Fibroblast of pulmonary artery (primary cell): ENCODE measurements at regions not wholly inside any gene's neighbourhood (a gene's known extent, or its start where the extent isn't known, plus 50 kb on each side); places are given as distances from the start of the nearest gene placed in this dataset.

Source experiments
- DNase-seq: peaks from one replicate; pipeline ENCODE4 v3.0.0-alpha.2; 2010; ENCODE audit warnings: low read depth
- H3K4me3 ChIP-seq: replicated peaks from 2 replicates; pipeline ENCODE4 v1.5.1; 2011; ENCODE audit warnings: low read depth, mild to moderate bottlenecking, control low read depth, low read length, moderate library complexity
- CTCF ChIP-seq: IDR thresholded peaks from 2 replicates; pipeline ENCODE4 v1.5.1; 2011; ENCODE audit warnings: mild to moderate bottlenecking, control low read depth, low read length, inconsistent platforms; ENCODE audit errors: missing control alignments

- DNase-seq, result no peak
These were observed 219.6 kb upstream of the SHH start for GRCh38 chr7:156031679-156032478.

GRCh38 chr7:156029460-156030007 is 217.3 kb upstream of the SHH start:
- TF ChIP-seq CTCF, result no peak
- no peak overlapping the region for H3K4me3 ChIP-seq
- no peak for DNase-seq

More at GRCh38 chr7:156031679-156032478, 219.6 kb upstream of the SHH start:
- no peak for TF ChIP-seq CTCF
- H3K4me3 ChIP-seq, result no peak overlapping the region

GRCh38 chr7:156028521-156028920 is 216.3 kb upstream of the SHH start:
- no peak for TF ChIP-seq CTCF

GRCh38 chr7:156027821-156028220 is 215.6 kb upstream of the SHH start:
- no peak for DNase-seq
- H3K4me3 ChIP-seq, result no peak overlapping the region
- no peak for TF ChIP-seq CTCF

More at GRCh38 chr7:156028521-156028920, 216.3 kb upstream of the SHH start:
- no peak overlapping the region for H3K4me3 ChIP-seq
- DNase-seq, result no peak

GRCh38 chr7:156026603-156027002 is 214.3 kb upstream of the SHH start:
- H3K4me3 ChIP-seq, result no peak overlapping the region
- no peak for TF ChIP-seq CTCF
- DNase-seq, result no peak

- no peak for TF ChIP-seq CTCF
- no peak overlapping the region for H3K4me3 ChIP-seq
- DNase-seq, result no peak
These were observed 213.9 kb upstream of the SHH start for GRCh38 chr7:156026076-156026600.
